ENCODE measurements at regions not wholly inside any gene's neighbourhood (a gene's known extent, or its start where the extent isn't known, plus 50 kb on each side); places are given as distances from the start of the nearest gene placed in this dataset.
"Not testable (repeated sequence)": the region's sequence is repeated elsewhere in the genome, so short reads cannot be mapped to it uniquely, and the experiment has no call there.

DNA sequence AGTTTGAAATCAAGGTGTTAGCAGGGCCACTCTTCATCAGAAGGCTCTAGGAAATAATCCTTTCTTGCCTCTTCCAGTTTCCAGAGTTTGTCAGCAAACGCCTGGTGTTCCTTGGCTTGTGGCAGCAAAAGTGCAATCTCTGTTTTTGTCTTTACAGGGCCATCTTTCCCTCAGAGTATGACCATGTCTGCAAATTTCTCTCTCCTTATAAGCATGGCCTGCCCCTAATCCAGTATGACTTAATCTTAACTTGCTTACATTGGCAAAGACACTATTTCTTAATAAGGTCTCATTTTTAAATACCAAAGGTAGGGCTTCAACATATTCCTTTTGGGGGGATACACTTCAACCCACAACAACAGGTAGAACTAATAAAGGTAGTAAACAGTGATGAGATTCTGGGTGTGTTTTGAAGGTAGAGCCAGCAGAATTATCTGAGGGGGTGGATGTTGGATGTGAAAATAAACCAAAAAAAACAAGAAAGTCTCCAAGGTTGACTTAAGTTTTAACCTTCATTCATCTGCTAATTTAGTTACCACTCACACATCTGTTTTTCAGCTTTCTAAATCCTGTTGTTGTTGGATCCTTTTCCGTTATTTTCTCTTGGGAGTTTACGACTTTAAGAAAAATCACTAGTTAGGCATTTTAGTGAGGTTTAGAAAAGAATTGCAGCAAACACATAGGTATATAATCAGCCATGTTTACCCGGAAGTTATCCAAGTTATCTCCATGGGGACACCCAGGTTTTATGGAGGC is 234.4 kb upstream of the FIGN start:
- Histone ChIP-seq H3K36me3 (no peaks in the 10 kb centered on the region), H3K27ac (no peak overlapping the region), H3K4me3 (no peak overlapping the region), H3K4me1 (no peaks in the 10 kb centered on the region), H3K9me3 (no peaks in the 10 kb centered on the region), H3K27me3 (no peaks in the 10 kb centered on the region)
- no peak for TF ChIP-seq POLR2A (IDR thresholded peaks at IDR 0.05)
- TF ChIP-seq CTCF (IDR thresholded peaks at IDR 0.05) = no peak
- DNase-seq = no peak

DNA sequence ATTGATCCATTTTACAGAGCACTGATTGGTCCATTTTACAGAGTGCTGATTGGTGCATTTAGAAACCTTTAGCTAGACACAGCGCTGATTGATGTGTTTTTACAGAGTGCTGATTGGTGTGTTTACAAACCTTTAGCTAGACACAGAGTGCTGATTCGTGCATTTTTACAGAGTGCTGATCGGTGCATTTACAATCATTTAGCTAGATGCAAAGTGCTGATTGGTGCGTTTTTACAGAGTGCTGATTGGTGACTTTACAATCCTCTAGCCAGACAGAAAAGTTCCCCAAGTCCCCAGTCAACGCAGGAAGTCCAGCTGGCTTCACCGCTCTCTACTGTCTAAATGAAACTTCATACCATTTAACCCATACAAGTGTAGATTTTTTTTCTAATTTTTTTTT is 228.5 kb upstream of the FIGN start:
- H3K4me1 ChIP-seq, H3K36me3 ChIP-seq, DNase-seq, H3K27ac ChIP-seq, H3K27me3 ChIP-seq, H3K4me3 ChIP-seq, H3K9me3 ChIP-seq: not testable (repeated sequence)

GRCh38 chr2:163953390-163953907 is 217.6 kb upstream of the FIGN start:
- H3K4me3 ChIP-seq = no peak overlapping the region
- TF ChIP-seq CTCF (IDR thresholded peaks at IDR 0.05) = no peak
- no peak for TF ChIP-seq POLR2A (IDR thresholded peaks at IDR 0.05)
- H3K4me1 ChIP-seq = no peaks in the 10 kb centered on the region
- no peaks in the 10 kb centered on the region for H3K27me3 ChIP-seq
- H3K36me3 ChIP-seq = no peaks in the 10 kb centered on the region
- H3K9me3 ChIP-seq = no peaks in the 10 kb centered on the region
- no peak for DNase-seq
- no peak overlapping the region for H3K27ac ChIP-seq

- H3K27me3 ChIP-seq = no peaks in the 10 kb centered on the region
- no peak overlapping the region for H3K27ac ChIP-seq
- H3K4me3 ChIP-seq = no peak overlapping the region
- H3K4me1 ChIP-seq = no peaks in the 10 kb centered on the region
- H3K9me3 ChIP-seq = no peaks in the 10 kb centered on the region
- DNase-seq = no peak
- no peaks in the 10 kb centered on the region for H3K36me3 ChIP-seq
- TF ChIP-seq CTCF (IDR thresholded peaks at IDR 0.05) = no peak
- no peak for TF ChIP-seq POLR2A (IDR thresholded peaks at IDR 0.05)
Measured at GRCh38 chr2:163951312-163951711, 215.5 kb upstream of the FIGN start.

GRCh38 chr2:163949693-163950092 is 213.9 kb upstream of the FIGN start:
- no peak for TF ChIP-seq CTCF (IDR thresholded peaks at IDR 0.05)
- no peak for TF ChIP-seq POLR2A (IDR thresholded peaks at IDR 0.05)
- Histone ChIP-seq H3K27ac (no peak overlapping the region), H3K4me3 (no peak overlapping the region), H3K36me3 (no peaks in the 10 kb centered on the region), H3K4me1 (no peaks in the 10 kb centered on the region), H3K9me3 (no peaks in the 10 kb centered on the region), H3K27me3 (no peaks in the 10 kb centered on the region)
- DNase-seq = no peak

DNA sequence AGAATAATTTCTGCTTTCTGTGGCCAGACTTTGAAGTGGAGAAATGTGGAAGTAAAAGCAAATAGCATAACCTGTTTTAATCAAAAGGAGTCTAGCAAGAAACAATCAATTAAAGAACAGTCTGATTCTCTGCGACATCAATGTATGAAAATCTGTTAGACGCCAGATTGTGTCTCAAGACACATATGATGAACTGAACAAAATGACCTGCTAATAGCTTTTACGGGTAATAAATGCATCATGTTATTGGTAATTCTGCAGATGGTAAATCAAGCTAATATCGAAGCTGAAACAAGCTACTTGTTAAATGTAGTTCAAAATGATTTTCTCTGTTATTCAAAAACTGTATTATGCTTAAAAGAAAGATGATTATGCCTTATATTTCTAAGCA is 208.5 kb upstream of the FIGN start:
- Histone ChIP-seq H3K9me3 (no peaks in the 10 kb centered on the region), H3K36me3 (no peaks in the 10 kb centered on the region), H3K27ac (no peak overlapping the region), H3K27me3 (no peaks in the 10 kb centered on the region), H3K4me3 (no peak overlapping the region), H3K4me1 (no peaks in the 10 kb centered on the region)
- no peak for DNase-seq
- TF ChIP-seq CTCF (IDR thresholded peaks at IDR 0.05) (no peak), POLR2A (IDR thresholded peaks at IDR 0.05) (no peak)

Data from Peyer's patch (tissue), 4 donors.